ENCODE measurements at regions not wholly inside any gene's neighbourhood (a gene's known extent, or its start where the extent isn't known, plus 50 kb on each side); places are given as distances from the start of the nearest gene placed in this dataset.
"Not testable (repeated sequence)": the region's sequence is repeated elsewhere in the genome, so short reads cannot be mapped to it uniquely, and the experiment has no call there.

DNA sequence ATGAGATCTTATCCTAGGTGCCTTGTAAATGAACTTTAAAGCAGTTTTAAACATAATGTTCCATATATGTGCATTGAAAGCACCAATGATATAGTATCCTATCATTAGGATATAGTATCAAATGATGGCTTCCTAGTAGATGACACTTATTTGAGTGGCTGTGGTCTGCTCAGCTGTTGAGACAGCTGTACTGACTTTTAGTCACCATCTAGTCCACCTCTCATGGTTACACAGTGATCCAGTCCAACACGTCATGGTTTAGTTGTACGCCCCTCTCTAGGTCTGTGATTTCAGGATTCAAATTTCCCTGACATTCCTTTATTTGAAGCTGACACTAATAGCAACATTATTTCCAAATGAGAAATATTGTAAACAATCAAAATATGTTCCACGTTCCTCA is 127.3 kb upstream of the TUT7 start:
- no peak overlapping the region for H3K4me3 ChIP-seq (ENCODE audit: low read depth in 2 of 2, low read length in 1 of 2)
- DNase-seq, result no peak
- no peak overlapping the region for H3K4me2 ChIP-seq
- no peak for TF ChIP-seq CHD2 (IDR thresholded peaks at IDR 0.05; ENCODE audit: low read length, partially characterized antibody)
- TF ChIP-seq, protein P1, sequence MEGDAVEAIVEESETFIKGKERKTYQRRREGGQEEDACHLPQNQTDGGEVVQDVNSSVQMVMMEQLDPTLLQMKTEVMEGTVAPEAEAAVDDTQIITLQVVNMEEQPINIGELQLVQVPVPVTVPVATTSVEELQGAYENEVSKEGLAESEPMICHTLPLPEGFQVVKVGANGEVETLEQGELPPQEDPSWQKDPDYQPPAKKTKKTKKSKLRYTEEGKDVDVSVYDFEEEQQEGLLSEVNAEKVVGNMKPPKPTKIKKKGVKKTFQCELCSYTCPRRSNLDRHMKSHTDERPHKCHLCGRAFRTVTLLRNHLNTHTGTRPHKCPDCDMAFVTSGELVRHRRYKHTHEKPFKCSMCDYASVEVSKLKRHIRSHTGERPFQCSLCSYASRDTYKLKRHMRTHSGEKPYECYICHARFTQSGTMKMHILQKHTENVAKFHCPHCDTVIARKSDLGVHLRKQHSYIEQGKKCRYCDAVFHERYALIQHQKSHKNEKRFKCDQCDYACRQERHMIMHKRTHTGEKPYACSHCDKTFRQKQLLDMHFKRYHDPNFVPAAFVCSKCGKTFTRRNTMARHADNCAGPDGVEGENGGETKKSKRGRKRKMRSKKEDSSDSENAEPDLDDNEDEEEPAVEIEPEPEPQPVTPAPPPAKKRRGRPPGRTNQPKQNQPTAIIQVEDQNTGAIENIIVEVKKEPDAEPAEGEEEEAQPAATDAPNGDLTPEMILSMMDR (IDR thresholded peaks at IDR 0.05), result no peak
- no peak for TF ChIP-seq MXI1 (IDR thresholded peaks at IDR 0.05; ENCODE audit: low read depth, low read length)
- no peak for TF ChIP-seq NRF1 (IDR thresholded peaks at IDR 0.05; ENCODE audit: low read depth, low read length)
- no peak for TF ChIP-seq GABPA (IDR thresholded peaks at IDR 0.05; ENCODE audit: low read depth)
- TF ChIP-seq, protein P2, sequence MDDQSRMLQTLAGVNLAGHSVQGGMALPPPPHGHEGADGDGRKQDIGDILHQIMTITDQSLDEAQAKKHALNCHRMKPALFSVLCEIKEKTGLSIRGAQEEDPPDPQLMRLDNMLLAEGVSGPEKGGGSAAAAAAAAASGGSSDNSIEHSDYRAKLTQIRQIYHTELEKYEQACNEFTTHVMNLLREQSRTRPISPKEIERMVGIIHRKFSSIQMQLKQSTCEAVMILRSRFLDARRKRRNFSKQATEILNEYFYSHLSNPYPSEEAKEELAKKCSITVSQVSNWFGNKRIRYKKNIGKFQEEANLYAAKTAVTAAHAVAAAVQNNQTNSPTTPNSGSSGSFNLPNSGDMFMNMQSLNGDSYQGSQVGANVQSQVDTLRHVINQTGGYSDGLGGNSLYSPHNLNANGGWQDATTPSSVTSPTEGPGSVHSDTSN (IDR thresholded peaks at IDR 0.05), result no peak
- no peak for TF ChIP-seq NFIC (IDR thresholded peaks at IDR 0.05; ENCODE audit: borderline replicate concordance)
- no peak for TF ChIP-seq FOSL2 (IDR thresholded peaks at IDR 0.05; ENCODE audit: borderline replicate concordance, low read depth)
- H3K79me2 ChIP-seq (ENCODE audit: insufficient read depth), result no peaks in the 10 kb centered on the region
- no peak overlapping the region for H3K27ac ChIP-seq (ENCODE audit: low read depth in 2 of 2, low read length in 1 of 2)
- no peak overlapping the region for H2AFZ ChIP-seq (ENCODE audit: low read depth)
- no peaks in the 10 kb centered on the region for H3K36me3 ChIP-seq (replicated peaks in 1 of 2; ENCODE audit: control insufficient read depth in 1 of 2, insufficient read depth in 2 of 2, low read length in 1 of 2)
- H3K27me3 ChIP-seq (ENCODE audit: insufficient read depth), result no peaks in the 10 kb centered on the region
- H3K4me1 ChIP-seq (ENCODE audit: control insufficient read depth in 1 of 2, insufficient read depth in 2 of 2, low read depth in 1 of 2, low read length in 1 of 2), result no peaks in the 10 kb centered on the region
- H3K9me3 ChIP-seq, result no peaks in the 10 kb centered on the region
- H3F3A ChIP-seq (replicated peaks; ENCODE audit: insufficient read depth), result no peaks in the 10 kb centered on the region
- no peaks in the 10 kb centered on the region for H3K9me2 ChIP-seq
- no peak overlapping the region for H3K9ac ChIP-seq
- 82% methylated on average over 3 of the region's 3 CpGs for WGBS (ENCODE audit: low lambda C conversion rate)
- H4K20me1 ChIP-seq (ENCODE audit: insufficient read depth), result no peaks in the 10 kb centered on the region
- ChIA-PET CTCF (interaction anchor here (0.8 to 1.0 kb wide), 3 partner anchors 47 to 843 kb away, joined by 3 to 5 read pairs (median 3); no protein-coding TSS in a partner anchor), POLR2A (no interaction called here)

DNA sequence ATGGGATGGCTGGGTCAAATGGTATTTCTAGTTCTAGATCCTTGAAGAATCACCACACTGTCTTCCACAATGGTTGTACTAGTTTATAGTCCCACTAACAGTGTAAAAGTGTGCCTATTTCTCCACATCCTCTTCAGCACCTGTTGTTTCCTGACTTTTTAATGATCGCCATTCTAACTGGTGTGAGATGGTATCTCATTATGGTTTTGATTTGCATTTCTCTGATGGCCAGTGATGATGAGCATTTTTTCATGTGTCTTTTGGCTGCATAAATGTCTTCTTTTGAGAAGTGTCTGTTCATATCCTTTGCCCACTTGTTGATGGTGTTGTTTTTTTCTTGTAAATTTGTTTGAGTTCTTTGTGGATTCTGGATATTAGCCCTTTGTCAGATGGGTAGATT is 121.0 kb upstream of the TUT7 start:
- H3K4me3 ChIP-seq (ENCODE audit: low read depth in 2 of 2, low read length in 1 of 2); H2AFZ ChIP-seq (ENCODE audit: low read depth); H3K9me2 ChIP-seq; H3K9me3 ChIP-seq; H3K79me2 ChIP-seq (ENCODE audit: insufficient read depth); DNase-seq; POLR2A ChIA-PET; H3F3A ChIP-seq (replicated peaks; ENCODE audit: insufficient read depth); H3K4me1 ChIP-seq (ENCODE audit: control insufficient read depth in 1 of 2, insufficient read depth in 2 of 2, low read depth in 1 of 2, low read length in 1 of 2); H3K4me2 ChIP-seq; H3K27ac ChIP-seq (ENCODE audit: low read depth in 2 of 2, low read length in 1 of 2); H3K9ac ChIP-seq; H4K20me1 ChIP-seq (ENCODE audit: insufficient read depth); H3K27me3 ChIP-seq (ENCODE audit: insufficient read depth); H3K36me3 ChIP-seq (replicated peaks in 1 of 2; ENCODE audit: control insufficient read depth in 1 of 2, insufficient read depth in 2 of 2, low read length in 1 of 2); CTCF ChIA-PET: not testable (repeated sequence)
- 100% methylated on average over 1 of the region's 1 CpG for WGBS (ENCODE audit: low lambda C conversion rate)

DNA sequence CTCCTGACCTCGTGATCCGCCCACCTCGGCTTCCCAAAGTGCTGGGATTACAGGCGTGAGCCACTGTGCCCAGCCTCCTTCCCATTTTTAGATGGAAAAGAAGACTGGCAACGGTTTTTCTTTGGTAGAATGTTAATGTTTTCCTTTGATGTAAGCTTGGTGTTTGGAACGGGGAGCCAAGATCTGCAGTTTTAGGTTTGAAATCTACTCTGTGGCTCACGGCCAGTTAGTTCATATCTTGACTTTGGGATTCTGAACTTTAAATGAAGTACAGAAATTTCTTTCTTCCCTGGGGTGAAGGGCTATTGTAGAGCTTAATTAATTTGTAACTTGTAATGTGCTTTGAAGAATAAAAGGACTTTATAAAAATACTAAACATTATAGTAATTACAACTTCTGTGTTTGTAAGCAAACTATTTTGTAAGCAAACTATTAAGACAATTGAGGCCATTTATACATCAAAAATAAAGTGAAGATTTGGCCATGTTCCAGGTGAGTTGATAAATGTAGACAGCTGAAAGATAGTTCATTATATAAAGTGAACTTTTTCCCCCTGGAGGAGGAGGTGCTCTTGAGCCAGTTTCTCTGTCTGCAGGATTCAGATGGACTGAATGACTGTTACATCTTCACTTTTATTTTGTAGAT is 117.1 kb upstream of the TUT7 start:
- no peaks in the 10 kb centered on the region for H3K4me1 ChIP-seq (ENCODE audit: control insufficient read depth in 1 of 2, insufficient read depth in 2 of 2, low read depth in 1 of 2, low read length in 1 of 2)
- no peak overlapping the region for H3K4me3 ChIP-seq (ENCODE audit: low read depth in 2 of 2, low read length in 1 of 2)
- H3K36me3 ChIP-seq (replicated peaks in 1 of 2; ENCODE audit: control insufficient read depth in 1 of 2, insufficient read depth in 2 of 2, low read length in 1 of 2), result no peaks in the 10 kb centered on the region
- H2AFZ ChIP-seq (ENCODE audit: low read depth), result no peak overlapping the region
- H3K27me3 ChIP-seq (ENCODE audit: insufficient read depth), result no peaks in the 10 kb centered on the region
- ChIA-PET POLR2A (no interaction called here), CTCF (interaction anchor here (0.8 to 1.4 kb wide), 5 partner anchors 15 to 853 kb away, joined by 3 to 5 read pairs (median 4); no protein-coding TSS in a partner anchor)
- DNase-seq, result no peak
- no peaks in the 10 kb centered on the region for H3F3A ChIP-seq (replicated peaks; ENCODE audit: insufficient read depth)
- no peak overlapping the region for H3K4me2 ChIP-seq
- no peaks in the 10 kb centered on the region for H3K9me2 ChIP-seq
- no peaks in the 10 kb centered on the region for H4K20me1 ChIP-seq (ENCODE audit: insufficient read depth)
- no peak overlapping the region for H3K27ac ChIP-seq (ENCODE audit: low read depth in 2 of 2, low read length in 1 of 2)
- no peaks in the 10 kb centered on the region for H3K79me2 ChIP-seq (ENCODE audit: insufficient read depth)
- no peak overlapping the region for H3K9ac ChIP-seq
- 70% methylated on average over 7 of the region's 7 CpGs for WGBS (ENCODE audit: low lambda C conversion rate)
- H3K9me3 ChIP-seq, result no peaks in the 10 kb centered on the region
- TF ChIP-seq, protein P3, sequence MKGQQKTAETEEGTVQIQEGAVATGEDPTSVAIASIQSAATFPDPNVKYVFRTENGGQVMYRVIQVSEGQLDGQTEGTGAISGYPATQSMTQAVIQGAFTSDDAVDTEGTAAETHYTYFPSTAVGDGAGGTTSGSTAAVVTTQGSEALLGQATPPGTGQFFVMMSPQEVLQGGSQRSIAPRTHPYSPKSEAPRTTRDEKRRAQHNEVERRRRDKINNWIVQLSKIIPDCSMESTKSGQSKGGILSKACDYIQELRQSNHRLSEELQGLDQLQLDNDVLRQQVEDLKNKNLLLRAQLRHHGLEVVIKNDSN (IDR thresholded peaks at IDR 0.05; ENCODE audit: borderline replicate concordance, low read depth), result no peak
- no peak for TF ChIP-seq YY1 (IDR thresholded peaks at IDR 0.05; ENCODE audit: low read depth)
- no peak for TF ChIP-seq RXRA (IDR thresholded peaks at IDR 0.05; ENCODE audit: borderline replicate concordance, low read depth)
- TF ChIP-seq, protein P4, sequence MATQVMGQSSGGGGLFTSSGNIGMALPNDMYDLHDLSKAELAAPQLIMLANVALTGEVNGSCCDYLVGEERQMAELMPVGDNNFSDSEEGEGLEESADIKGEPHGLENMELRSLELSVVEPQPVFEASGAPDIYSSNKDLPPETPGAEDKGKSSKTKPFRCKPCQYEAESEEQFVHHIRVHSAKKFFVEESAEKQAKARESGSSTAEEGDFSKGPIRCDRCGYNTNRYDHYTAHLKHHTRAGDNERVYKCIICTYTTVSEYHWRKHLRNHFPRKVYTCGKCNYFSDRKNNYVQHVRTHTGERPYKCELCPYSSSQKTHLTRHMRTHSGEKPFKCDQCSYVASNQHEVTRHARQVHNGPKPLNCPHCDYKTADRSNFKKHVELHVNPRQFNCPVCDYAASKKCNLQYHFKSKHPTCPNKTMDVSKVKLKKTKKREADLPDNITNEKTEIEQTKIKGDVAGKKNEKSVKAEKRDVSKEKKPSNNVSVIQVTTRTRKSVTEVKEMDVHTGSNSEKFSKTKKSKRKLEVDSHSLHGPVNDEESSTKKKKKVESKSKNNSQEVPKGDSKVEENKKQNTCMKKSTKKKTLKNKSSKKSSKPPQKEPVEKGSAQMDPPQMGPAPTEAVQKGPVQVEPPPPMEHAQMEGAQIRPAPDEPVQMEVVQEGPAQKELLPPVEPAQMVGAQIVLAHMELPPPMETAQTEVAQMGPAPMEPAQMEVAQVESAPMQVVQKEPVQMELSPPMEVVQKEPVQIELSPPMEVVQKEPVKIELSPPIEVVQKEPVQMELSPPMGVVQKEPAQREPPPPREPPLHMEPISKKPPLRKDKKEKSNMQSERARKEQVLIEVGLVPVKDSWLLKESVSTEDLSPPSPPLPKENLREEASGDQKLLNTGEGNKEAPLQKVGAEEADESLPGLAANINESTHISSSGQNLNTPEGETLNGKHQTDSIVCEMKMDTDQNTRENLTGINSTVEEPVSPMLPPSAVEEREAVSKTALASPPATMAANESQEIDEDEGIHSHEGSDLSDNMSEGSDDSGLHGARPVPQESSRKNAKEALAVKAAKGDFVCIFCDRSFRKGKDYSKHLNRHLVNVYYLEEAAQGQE (IDR thresholded peaks at IDR 0.05; ENCODE audit: low read depth, low read length), result no peak

Data from SK-N-SH (cell line).